Activated T-cell treated with anti-CD3 and anti-CD28 coated beads for 4 hours (primary cell): ENCODE measurements at regions not wholly inside any gene's neighbourhood (a gene's known extent, or its start where the extent isn't known, plus 50 kb on each side); places are given as distances from the start of the nearest gene placed in this dataset.
"Not testable (repeated sequence)": the region's sequence is repeated elsewhere in the genome, so short reads cannot be mapped to it uniquely, and the experiment has no call there.

Experiments used
- DNase-seq: peaks from one replicate; pipeline ENCODE4 v3.0.0-alpha.2; 2020

DNA sequence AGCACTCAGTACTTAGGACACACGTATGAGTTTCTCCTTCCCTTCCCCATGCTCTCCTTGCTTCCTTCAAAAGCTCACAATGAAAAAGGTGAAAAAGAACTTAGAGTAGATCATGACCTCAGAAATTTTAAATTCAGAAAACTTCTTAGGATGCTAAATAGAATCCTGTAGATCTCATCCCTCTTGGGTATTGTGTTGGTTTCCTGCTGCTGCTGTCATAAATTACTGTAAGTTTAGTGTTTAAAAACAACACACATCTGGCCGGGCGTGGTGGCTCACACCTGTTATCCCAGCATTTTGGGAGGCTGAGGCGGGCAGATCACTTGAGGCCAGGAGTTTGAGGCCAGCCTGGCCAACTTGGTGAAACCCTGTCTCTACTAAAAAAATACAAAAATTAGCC is 106.9 kb downstream of the SOCS6 start:
- DNase-seq, result not testable (repeated sequence)

DNA sequence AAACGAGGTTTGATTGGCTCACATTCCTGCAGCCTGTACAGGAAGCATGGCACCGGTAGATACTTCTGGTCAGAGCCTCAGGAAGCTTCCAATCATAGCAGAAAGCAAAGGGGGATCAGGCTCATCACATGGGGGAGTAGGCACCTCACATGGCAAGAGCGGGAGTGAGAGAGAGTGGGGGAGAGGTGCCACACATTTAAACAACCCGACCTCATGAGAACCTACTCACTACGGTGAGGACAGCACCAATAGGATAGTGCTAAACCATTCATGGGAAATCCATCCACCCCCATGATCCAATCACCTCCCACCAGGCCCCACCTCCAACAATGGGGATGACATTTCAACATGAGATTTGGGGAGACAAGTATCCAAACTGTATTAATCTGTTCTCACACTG is 105.8 kb downstream of the SOCS6 start:
- no peak for DNase-seq

DNA sequence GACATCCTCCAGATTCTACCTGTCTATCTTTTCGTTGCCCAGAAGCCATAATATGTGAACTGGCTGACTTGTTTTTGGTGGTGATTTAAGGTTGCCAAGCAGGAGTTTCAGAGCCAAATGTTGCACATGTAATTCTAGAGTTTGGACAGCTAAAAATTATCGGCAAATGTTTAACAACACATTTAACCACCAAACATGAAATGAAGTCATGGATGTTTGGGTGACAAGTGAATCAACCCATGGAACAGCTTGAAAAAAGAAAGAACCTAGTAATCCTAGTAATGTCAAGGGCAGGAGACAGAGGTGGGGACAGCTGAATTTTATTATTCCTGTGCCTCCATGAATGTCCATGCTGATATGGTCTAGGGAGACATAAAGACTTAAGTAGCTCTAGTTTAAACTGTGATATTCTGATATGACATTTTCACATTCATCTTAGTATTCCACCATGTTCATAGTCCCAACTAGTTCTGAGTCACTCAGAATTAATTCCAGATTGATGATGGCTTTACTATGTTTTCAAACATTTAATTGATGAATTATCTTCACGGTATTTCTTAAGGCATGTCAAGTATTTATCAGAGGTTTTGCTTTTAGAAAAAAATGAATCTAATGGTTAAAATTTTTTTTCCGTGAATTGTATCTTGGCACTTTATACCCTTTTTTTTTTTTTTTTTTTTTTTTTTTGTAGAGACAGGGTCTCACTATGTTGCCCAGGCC is 101.7 kb downstream of the SOCS6 start:
- DNase-seq, result no peak

DNA sequence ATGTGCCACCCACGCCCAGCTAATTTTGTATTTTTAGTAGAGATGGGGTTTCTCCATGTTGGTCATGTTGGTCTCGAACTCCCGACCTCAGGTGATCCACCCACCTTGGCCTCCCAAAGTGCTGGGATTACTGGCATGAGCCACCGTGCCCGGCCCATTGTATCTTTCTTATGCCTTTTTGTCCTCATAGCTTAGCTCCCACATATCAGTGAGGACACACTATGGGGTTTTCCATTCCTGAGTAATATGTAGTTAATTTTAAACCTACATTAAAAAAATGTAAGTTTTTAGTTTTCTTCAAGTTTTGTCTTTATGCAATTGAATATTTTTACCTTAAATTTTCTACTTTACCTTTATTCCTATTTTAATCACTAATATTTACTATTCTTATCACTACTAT is 100.2 kb downstream of the SOCS6 start:
- not testable (repeated sequence) for DNase-seq

DNA sequence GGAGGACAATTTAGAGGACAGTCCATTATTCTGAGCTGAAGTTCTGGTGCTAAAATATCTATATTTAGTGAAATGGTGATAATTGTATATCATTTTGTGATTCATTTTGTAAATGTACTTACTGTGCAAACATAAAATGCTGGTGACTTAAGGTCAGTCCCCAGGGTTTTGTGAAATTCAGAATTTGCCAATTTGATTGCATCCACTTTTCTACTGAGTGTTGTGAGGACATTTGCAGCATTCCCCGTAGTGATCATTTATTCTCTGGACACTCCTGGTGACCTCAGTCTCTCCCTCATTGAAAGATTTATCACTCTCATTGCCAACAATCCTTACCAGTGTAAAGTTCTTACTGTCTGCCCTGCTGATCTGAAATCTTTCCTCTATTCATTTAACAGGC is 98.2 kb downstream of the SOCS6 start:
- DNase-seq, result no peak

DNA sequence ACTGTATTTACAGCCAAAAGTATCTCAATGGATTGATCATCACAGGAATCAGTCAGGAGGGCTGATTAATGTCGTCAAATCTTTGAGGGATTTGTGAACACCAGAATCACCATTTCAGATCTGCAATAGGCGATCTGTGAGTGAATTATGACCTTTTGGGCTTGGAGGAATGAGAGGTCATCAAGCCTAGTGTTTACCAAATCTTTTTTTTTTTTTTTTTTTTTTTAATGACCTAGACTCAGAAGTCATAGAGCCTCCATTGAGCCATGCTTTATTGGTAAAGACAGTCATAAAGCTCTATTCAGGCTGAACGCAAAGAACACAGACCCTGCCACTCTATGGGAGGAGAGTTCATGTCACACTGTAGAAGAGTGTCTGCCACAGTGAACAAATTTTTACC is 97.7 kb downstream of the SOCS6 start:
- DNase-seq, result no peak

DNA sequence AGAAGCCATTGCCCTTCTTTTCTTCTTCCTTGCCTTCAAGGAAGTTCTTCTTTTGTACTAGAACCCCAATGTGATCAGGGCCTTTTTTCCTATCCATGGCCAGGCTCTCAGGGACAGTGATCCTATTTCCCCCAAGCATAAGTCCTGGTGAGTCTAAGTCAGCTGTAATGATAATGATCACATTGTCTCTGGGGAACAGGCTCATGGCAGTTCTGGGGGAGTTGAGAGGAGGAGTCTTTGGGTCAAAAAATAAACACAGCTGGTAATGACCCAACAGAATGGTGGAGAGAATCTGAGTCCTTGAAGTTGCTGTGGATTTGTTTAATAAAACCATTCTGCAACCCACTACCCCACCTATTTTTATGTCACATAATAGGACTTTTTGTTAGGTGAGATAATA is 96.6 kb downstream of the SOCS6 start:
- no peak for DNase-seq

DNA sequence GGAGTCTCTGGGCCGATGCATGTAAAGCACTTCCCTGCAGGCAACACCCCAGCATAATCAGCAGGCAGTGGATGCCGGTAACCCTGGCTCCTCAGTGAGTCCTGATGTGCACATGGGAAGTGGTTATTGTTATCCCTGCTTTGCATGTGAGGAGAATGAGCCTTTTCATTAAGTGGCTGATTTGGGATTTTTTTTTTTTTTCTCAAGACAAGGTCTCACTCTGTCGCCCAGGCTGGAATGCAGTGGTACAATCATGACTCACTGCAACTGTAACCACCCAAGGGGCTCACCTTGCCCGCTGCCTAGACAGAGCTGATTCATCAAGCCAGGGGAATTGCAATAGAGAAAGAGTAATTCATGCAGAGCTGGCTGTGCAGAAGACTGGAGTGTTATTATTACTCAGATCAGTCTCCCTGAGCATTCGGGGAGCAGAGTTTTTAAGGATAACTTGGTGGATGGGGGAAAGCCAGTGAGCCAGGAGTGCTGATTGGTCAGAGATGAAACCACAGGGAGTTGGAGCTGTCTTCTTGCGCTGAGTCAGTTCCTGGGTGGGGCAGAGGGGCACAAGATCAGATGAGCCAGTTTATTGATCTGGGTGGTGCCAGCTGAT is 95.4 kb downstream of the SOCS6 start:
- no peak for DNase-seq

DNA sequence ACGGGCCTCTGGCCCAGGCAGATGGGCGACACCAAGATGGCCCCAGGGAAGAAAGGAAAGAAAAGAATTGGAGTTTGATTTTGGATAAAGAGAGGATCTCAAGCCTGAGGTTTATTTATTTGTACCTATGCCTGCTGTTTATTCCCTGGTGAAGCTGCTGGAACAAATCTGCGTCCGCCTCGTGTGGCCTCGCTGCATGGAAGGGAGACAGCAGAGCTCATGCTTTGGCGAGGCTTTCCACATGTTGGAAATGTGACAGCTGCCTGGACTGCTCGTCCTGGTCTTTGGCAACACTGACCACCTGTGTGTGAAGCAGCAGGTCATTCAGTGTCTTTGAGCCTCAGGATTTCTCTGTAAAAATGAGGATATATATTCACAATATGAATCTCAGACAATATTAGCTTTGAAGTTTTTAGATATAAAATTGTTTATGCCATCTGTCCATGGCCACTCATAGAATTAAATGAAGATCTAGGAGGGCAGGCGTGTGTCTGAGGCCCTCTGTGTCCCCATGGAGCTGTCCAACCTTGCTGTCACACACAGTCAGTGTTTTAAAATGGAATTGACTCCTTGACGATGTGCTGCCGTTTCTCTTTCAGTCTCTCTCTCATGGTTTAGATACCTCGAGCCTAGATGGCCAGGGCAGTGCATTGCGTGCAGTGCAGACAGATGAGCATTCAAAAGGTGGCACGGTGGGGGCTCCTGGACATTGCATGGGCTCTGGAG is 94.3 kb downstream of the SOCS6 start:
- DNase-seq, result no peak

DNA sequence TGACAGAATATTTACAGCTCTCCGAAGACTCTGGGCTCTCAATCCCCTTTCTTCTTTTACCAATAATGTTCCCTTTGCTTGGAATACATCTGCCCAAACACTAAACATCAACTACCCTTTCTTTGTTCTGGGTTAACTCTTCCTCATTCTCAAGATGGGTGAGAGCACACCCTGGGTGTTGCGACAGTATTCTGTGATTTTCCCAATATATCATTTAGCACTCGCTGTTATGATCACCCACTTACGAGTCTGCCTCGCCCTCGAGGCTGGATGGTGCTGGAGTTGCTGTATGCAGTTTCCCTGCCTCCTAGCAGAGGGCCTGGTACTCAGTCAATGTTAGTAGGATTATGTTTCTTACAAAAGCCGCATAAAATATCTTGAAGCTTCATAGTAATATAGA is 93.2 kb downstream of the SOCS6 start:
- no peak for DNase-seq

DNA sequence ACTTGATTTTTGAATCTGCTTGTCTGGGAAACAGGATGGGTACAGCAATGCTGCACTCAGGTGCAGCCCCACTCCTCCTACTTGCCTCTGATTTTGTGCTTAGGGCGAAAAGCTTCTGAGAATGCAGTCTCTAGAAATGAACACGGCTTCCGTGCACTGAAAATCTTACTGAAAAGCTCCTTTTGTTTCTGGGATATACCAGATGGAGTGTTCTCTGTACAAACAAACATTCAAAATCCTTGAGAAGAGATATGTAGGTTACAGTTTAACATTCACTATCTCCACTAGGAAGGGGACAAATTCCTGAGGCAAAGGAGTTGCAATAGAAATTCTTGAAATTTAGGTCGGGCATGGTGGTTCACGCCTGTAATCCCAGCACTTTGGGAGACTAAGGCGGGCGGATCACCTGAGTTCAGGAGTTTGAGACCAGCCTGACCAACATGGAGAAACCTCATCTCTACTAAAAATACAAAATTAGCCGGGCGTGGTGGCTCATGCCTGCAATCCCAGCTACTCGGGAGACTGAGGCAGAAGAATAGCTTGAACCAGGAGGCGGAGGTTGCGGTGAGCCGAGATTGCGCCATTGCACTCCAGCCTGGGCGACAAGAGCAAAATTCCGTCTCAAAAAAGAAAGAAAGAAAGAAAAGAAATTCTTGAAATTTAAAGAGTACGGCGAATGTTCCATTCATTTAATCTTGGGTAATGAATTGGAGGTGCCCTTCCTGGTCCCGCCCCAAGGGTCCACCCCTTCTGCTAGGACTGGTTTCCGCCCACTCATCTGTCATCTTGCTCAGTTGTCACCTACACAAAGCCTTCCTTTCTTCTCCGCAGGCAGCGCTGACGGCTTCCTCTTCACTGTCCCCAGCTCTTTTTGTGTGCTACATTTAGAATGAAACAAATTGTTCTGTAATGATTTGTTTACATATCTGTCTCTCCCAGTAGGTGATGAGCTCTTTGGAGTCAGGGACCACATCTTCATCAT is 92.4 kb downstream of the SOCS6 start:
- DNase-seq, result no peak
